ENCODE measurements at regions not wholly inside any gene's neighbourhood (a gene's known extent, or its start where the extent isn't known, plus 50 kb on each side); places are given as distances from the start of the nearest gene placed in this dataset.

DNA sequence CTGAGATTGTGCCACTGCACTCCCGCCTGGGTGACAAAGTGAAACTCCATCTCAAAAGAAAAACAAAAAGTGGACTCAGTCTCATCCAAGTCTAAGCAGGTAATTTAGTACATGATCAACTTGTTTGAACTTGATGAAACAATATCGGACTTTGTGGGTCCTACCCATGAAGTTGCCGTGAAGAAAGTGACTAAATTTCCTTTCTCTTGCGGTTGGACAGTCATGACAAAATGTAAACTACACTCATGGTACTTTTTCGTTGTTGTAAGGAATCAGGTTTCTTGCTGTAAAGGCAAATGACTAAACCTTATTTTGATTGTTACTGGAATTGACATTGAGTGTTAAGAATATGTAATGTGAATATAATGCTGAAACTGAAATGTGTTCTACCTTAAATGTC, 164.5 kb upstream of the PLET1 start:
- TF ChIP-seq, protein P1, sequence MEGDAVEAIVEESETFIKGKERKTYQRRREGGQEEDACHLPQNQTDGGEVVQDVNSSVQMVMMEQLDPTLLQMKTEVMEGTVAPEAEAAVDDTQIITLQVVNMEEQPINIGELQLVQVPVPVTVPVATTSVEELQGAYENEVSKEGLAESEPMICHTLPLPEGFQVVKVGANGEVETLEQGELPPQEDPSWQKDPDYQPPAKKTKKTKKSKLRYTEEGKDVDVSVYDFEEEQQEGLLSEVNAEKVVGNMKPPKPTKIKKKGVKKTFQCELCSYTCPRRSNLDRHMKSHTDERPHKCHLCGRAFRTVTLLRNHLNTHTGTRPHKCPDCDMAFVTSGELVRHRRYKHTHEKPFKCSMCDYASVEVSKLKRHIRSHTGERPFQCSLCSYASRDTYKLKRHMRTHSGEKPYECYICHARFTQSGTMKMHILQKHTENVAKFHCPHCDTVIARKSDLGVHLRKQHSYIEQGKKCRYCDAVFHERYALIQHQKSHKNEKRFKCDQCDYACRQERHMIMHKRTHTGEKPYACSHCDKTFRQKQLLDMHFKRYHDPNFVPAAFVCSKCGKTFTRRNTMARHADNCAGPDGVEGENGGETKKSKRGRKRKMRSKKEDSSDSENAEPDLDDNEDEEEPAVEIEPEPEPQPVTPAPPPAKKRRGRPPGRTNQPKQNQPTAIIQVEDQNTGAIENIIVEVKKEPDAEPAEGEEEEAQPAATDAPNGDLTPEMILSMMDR (IDR thresholded peaks at IDR 0.05): no peak
- no peak for TF ChIP-seq POLR2A (IDR thresholded peaks at IDR 0.05)
